NOMO-1 (cell line): ENCODE measurements at regions not wholly inside any gene's neighbourhood (a gene's known extent, or its start where the extent isn't known, plus 50 kb on each side); places are given as distances from the start of the nearest gene placed in this dataset.
"Not testable (repeated sequence)": the region's sequence is repeated elsewhere in the genome, so short reads cannot be mapped to it uniquely, and the experiment has no call there.

ENCODE experiments used
- DNase-seq, 2 experiments: peaks; one replicate each; lab custom pipeline; 2025; ENCODE audit not compliant: unreplicated experiment in 2 of 2; lab: John Stamatoyannopoulos, UW

- no peak for DNase-seq
Observed at GRCh38 chr20:33908336-33908735, 85.4 kb upstream of the RALY start.

- DNase-seq, result no peak
Observed at GRCh38 chr20:33908868-33909267, 84.8 kb upstream of the RALY start.

GRCh38 chr20:33909331-33909921 lies 84.3 kb upstream of the RALY start:
- DNase-seq, result peak in 1 of 2 experiments; percentile 11

- DNase-seq, result no peak
Observed at GRCh38 chr20:33910056-33910455, 83.7 kb upstream of the RALY start.

GRCh38 chr20:33910529-33911327 lies 83.0 kb upstream of the RALY start:
- no peak for DNase-seq

GRCh38 chr20:33914919-33915318 lies 78.8 kb upstream of the RALY start:
- no peak for DNase-seq

GRCh38 chr20:33915726-33916331 lies 77.9 kb upstream of the RALY start:
- DNase-seq, result peak in 1 of 2 experiments; percentile 3

- DNase-seq, result no peak
Observed at GRCh38 chr20:33916768-33917167, 76.9 kb upstream of the RALY start.

GRCh38 chr20:33917831-33918525 lies 75.7 kb upstream of the RALY start:
- DNase-seq, result no peak

- DNase-seq, result no peak
Observed at GRCh38 chr20:33918662-33919061, 75.0 kb upstream of the RALY start.

- peak; percentile 82 to 94 for DNase-seq
Observed at GRCh38 chr20:33919653-33920052, 74.1 kb upstream of the RALY start.

- no peak for DNase-seq
Observed at GRCh38 chr20:33922224-33922623, 71.5 kb upstream of the RALY start.

GRCh38 chr20:33923740-33924139 lies 70.0 kb upstream of the RALY start:
- DNase-seq, result no peak

GRCh38 chr20:33925867-33926266 lies 67.8 kb upstream of the RALY start:
- DNase-seq, result no peak

- DNase-seq, result no peak
Observed at GRCh38 chr20:33926425-33926824, 67.3 kb upstream of the RALY start.

- no peak for DNase-seq
Observed at GRCh38 chr20:33927724-33928123, 66.0 kb upstream of the RALY start.

- DNase-seq, result no peak
Observed at GRCh38 chr20:33929917-33930316, 63.8 kb upstream of the RALY start.

GRCh38 chr20:33933469-33933909 lies 60.2 kb upstream of the RALY start:
- DNase-seq, result peak; percentile 42 to 48

GRCh38 chr20:33936656-33937055 lies 57.1 kb upstream of the RALY start:
- DNase-seq, result no peak

GRCh38 chr20:33939031-33939430 lies 54.7 kb upstream of the RALY start:
- DNase-seq, result not testable (repeated sequence)

- DNase-seq, result no peak
Observed at GRCh38 chr20:33940666-33941065, 53.0 kb upstream of the RALY start.
